Sigmoid colon (tissue), 4 donors: ENCODE measurements at regions not wholly inside any gene's neighbourhood (a gene's known extent, or its start where the extent isn't known, plus 50 kb on each side); places are given as distances from the start of the nearest gene placed in this dataset.

Source experiments
- EP300 ChIP-seq, 4 donors: sonication (generic); formaldehyde crosslinking; IDR thresholded peaks; one replicate each; pipeline ENCODE4 v1.6.1; 2017; ENCODE audit warnings: antibody characterized with exemption in 4 of 4
- POLR2A ChIP-seq, 2 donors: fragments of 450-650 bp; IDR thresholded peaks; one replicate each; pipeline ENCODE4 v1.6.1; 2016; ENCODE audit warnings: antibody characterized with exemption in 2 of 2, mild to moderate bottlenecking in 2 of 2, moderate library complexity in 2 of 2
- TF ChIP-seq, protein P1 (sequence below), 4 experiments: fragments of 450-650 bp in 3 of 4; fragments of 200-600 bp in 1 of 4; IDR thresholded peaks; one replicate each; pipeline ENCODE4 v1.5.1; 2016 to 2019; ENCODE audit warnings: antibody characterized with exemption in 4 of 4, mild to moderate bottlenecking in 3 of 4, moderate library complexity in 2 of 4

DNA sequence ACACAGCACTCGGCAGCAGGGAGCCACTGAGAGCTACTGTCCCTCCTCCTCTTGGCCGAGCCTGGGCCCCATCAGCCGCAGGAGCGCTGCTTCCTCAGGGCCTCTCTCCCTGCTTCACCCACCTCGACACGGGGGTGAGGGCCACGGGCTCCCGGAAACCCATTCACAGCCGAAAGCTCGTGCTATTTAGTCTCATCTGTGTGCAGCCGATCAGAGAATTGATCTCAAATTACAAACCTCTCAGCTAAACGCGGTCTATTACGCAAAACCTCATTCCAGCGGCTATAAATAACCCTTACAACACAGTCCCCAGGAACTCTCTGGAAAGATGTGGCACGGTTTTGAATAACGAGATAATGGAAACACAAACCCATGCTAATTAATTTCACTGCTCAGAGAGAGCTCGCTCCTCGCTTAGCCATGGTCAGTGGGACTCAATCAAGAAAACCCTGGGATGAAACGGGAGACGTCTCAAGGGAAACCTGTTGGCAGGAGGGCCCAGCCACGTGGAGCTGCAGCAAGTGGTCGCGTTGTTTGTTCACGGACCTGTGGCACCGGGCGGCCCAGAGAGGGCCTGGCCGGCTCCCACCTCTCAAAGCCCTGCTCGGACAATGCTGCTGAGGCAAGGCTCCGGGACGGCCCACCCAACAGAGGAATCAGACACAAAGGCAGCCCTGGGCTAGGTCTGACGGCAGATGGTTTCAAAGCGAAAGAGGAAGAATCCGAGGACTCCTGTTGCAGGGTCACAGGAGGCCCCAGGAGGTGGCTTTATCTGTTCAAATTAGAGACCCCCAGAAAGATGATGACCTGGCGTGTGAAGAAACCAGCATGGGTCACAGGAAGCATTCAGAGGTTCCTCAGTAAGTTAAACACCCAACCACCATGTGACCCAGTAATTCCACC is 210.5 kb downstream of the CTTN start:
- TF ChIP-seq, protein P1, sequence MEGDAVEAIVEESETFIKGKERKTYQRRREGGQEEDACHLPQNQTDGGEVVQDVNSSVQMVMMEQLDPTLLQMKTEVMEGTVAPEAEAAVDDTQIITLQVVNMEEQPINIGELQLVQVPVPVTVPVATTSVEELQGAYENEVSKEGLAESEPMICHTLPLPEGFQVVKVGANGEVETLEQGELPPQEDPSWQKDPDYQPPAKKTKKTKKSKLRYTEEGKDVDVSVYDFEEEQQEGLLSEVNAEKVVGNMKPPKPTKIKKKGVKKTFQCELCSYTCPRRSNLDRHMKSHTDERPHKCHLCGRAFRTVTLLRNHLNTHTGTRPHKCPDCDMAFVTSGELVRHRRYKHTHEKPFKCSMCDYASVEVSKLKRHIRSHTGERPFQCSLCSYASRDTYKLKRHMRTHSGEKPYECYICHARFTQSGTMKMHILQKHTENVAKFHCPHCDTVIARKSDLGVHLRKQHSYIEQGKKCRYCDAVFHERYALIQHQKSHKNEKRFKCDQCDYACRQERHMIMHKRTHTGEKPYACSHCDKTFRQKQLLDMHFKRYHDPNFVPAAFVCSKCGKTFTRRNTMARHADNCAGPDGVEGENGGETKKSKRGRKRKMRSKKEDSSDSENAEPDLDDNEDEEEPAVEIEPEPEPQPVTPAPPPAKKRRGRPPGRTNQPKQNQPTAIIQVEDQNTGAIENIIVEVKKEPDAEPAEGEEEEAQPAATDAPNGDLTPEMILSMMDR (IDR thresholded peaks at IDR 0.05) = no peak
- TF ChIP-seq POLR2A (IDR thresholded peaks at IDR 0.05) = no peak
- TF ChIP-seq EP300 (IDR thresholded peaks at IDR 0.05) = no peak
